Astrocyte (in vitro differentiated cells and primary cell): ENCODE measurements at regions not wholly inside any gene's neighbourhood (a gene's known extent, or its start where the extent isn't known, plus 50 kb on each side); places are given as distances from the start of the nearest gene placed in this dataset.

ENCODE experiments used
- EZH2 ChIP-seq: IDR thresholded peaks from 2 replicates; pipeline ENCODE4 v1.6.1; 2012; ENCODE audit warnings: mild to moderate bottlenecking, low read length, inconsistent platforms; ENCODE audit not compliant: insufficient read depth
- TF ChIP-seq, protein P1 (sequence below): IDR thresholded peaks from 2 replicates; pipeline ENCODE4 v1.5.1; 2011; ENCODE audit warnings: low read depth, mild to moderate bottlenecking, inconsistent platforms, low read length, moderate library complexity; ENCODE audit not compliant: insufficient read depth

DNA sequence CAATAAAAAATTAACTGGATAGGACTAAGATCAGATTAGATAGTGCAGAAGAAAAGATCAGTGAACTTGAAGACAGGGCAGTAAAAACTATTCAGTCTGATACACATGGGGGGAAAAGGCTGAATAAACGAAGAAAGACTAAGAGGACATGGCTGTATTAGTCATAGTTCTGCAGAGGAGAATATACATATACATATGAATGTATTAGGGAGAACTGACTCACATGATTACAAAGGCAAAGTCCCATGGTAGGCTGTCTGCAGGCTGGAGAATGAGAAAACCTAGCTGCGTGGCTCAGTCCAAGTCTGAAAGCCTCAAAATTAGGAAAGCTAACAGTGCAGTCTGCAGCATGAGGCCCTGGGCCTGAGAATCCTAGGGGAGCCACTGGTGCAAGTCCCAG, 98.2 kb upstream of the GNAO1 start:
- TF ChIP-seq, protein P1, sequence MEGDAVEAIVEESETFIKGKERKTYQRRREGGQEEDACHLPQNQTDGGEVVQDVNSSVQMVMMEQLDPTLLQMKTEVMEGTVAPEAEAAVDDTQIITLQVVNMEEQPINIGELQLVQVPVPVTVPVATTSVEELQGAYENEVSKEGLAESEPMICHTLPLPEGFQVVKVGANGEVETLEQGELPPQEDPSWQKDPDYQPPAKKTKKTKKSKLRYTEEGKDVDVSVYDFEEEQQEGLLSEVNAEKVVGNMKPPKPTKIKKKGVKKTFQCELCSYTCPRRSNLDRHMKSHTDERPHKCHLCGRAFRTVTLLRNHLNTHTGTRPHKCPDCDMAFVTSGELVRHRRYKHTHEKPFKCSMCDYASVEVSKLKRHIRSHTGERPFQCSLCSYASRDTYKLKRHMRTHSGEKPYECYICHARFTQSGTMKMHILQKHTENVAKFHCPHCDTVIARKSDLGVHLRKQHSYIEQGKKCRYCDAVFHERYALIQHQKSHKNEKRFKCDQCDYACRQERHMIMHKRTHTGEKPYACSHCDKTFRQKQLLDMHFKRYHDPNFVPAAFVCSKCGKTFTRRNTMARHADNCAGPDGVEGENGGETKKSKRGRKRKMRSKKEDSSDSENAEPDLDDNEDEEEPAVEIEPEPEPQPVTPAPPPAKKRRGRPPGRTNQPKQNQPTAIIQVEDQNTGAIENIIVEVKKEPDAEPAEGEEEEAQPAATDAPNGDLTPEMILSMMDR = no peak
- no peak for TF ChIP-seq EZH2
